ENCODE measurements at regions not wholly inside any gene's neighbourhood (a gene's known extent, or its start where the extent isn't known, plus 50 kb on each side); places are given as distances from the start of the nearest gene placed in this dataset.
"Not testable (repeated sequence)": the region's sequence is repeated elsewhere in the genome, so short reads cannot be mapped to it uniquely, and the experiment has no call there.

DNA sequence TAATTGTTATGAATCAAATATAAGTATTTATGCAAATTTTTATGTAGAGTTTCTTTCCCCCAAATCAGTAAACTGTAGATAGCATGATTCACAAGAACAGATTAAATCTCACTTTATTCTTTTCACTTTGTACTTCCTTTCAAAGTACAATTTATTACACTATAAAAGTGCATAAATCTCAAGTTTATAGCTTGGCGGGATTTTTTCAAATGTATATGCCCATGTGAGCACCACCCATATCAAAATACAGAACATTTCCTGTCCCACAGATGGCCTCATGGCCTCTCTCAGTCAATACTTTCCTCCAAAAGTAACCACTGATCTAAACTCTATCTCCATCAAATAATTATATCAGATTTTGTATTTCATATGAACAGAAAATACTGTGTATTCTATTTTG is 196.1 kb upstream of the THRB start:
- no peak overlapping the region for H3K4me3 ChIP-seq (ENCODE audit: low read depth, low read length)
- TF ChIP-seq, protein P1, sequence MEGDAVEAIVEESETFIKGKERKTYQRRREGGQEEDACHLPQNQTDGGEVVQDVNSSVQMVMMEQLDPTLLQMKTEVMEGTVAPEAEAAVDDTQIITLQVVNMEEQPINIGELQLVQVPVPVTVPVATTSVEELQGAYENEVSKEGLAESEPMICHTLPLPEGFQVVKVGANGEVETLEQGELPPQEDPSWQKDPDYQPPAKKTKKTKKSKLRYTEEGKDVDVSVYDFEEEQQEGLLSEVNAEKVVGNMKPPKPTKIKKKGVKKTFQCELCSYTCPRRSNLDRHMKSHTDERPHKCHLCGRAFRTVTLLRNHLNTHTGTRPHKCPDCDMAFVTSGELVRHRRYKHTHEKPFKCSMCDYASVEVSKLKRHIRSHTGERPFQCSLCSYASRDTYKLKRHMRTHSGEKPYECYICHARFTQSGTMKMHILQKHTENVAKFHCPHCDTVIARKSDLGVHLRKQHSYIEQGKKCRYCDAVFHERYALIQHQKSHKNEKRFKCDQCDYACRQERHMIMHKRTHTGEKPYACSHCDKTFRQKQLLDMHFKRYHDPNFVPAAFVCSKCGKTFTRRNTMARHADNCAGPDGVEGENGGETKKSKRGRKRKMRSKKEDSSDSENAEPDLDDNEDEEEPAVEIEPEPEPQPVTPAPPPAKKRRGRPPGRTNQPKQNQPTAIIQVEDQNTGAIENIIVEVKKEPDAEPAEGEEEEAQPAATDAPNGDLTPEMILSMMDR (IDR thresholded peaks at IDR 0.05; ENCODE audit: insufficient read depth, low read length, missing control alignments) = no peak
- CTCF ChIA-PET = interaction anchor here (0.9 kb wide), 1 partner anchor 9 kb away, joined by 5 read pairs; no protein-coding TSS in a partner anchor
- no peak for DNase-seq (ENCODE audit: low read depth, low spot score)
- POLR2A ChIA-PET = no interaction called here

DNA sequence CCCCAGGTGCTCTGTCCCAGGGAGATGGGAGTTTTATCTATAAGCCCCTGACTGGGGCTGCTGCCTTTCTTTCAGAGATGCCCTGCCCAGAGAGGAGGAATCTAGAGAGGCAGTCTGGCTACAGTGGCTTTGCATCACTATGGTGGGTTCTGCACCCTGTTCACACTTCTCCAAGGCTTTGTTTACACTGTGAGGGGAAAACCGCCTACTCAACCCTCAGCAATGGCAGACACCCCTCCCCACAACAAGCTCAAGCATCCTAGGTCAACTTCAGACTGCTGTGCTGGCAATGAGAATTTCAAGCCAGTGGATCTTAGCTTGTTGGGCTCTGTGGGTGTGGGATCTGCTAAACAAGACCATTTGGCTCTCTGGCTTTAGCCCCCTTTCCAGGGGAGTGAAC is 204.4 kb upstream of the THRB start:
- H3K4me3 ChIP-seq (ENCODE audit: low read depth, low read length); POLR2A ChIA-PET; DNase-seq (ENCODE audit: low read depth, low spot score); CTCF ChIA-PET: not testable (repeated sequence)

DNA sequence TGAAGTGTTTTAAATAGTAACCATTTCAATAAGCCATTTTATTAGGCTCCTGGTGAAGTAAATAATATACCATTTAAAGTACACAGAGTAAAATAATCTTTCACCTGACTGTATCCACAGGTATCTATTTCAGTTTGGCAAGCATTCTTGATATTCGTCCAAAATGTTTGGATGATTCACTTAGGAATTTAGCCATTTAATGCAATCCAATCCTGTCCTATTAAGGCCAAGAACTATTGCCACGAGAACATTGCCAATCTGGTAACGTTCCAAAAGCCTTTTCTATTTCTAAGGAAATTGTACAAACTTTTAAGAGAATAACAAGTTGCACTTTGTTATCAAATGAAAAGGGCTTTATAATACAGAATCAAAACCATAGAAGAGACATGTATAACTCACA is 209.8 kb upstream of the THRB start:
- POLR2A ChIA-PET = no interaction called here
- H3K4me3 ChIP-seq (ENCODE audit: low read depth, low read length) = no peak overlapping the region
- DNase-seq (ENCODE audit: low read depth, low spot score) = no peak
- CTCF ChIA-PET = no interaction called here
- TF ChIP-seq, protein P1 (IDR thresholded peaks at IDR 0.05; ENCODE audit: insufficient read depth, low read length, missing control alignments) = no peak

DNA sequence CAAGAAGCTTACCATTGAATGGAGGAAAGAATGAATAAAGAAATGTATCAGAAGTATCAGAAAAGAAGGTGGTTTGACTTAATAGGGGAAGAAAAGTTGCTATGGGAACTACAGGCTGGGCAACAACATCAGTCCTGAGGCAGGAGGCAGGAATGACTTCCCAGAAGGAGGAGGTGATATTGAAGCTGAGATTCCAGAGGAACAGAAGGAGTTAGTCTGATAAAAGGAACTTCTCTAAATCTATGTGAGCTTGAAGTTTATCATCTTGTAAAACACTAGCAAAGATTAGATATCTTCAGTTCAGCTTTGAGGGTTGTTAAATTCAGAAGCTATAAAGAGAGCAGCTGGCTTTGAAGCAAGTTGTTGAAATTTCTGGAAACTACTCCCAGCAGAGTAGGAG is 213.3 kb upstream of the THRB start:
- ChIA-PET CTCF (no interaction called here), POLR2A (no interaction called here)
- no peak for DNase-seq (ENCODE audit: low read depth, low spot score)
- TF ChIP-seq, protein P1 (IDR thresholded peaks at IDR 0.05; ENCODE audit: insufficient read depth, low read length, missing control alignments) = no peak
- no peak overlapping the region for H3K4me3 ChIP-seq (ENCODE audit: low read depth, low read length)

DNA sequence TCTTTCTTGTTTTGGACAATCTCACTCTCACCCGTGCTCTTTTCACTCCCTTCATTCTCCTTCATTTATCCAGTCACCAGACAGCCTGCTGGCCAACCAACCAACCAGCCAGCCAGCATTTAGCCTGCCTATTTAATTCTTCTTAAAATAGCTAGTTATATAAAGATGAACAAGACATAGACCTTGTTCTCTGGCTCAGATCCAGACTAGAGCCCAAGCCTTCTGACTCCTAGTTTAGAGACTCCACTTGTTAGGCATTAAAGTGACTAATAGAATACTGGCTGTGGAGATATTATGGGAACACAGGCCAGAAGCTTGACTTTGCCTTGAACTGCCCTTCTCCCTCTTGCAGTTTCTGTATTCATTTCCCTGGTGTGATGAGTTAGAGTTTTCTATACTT is 215.3 kb upstream of the THRB start:
- H3K4me3 ChIP-seq (ENCODE audit: low read depth, low read length) = no peak overlapping the region
- DNase-seq (ENCODE audit: low read depth, low spot score) = no peak
- TF ChIP-seq, protein P1 (IDR thresholded peaks at IDR 0.05; ENCODE audit: insufficient read depth, low read length, missing control alignments) = no peak
- ChIA-PET POLR2A (no interaction called here), CTCF (no interaction called here)

DNA sequence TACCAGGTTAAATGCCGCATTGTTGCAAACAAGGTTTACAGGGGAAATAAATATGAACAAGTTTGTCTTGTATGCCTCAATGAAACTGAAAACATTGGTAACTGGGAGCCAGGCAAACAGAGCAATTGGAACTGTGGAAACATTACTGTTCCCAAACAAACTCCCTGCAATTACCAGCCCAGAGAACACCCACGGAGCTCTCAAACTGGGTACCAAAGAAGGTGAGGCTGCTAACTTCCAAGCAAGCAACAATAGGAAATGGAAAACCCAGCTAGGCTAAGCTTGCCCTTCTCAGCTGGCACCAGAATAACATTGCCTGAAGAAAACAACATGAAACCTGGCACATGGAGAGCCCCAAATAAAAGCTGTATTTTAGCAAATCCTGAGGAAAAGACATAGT is 218.9 kb upstream of the THRB start:
- TF ChIP-seq, protein P1 (IDR thresholded peaks at IDR 0.05; ENCODE audit: insufficient read depth, low read length, missing control alignments) = no peak
- CTCF ChIA-PET = no interaction called here
- no peak overlapping the region for H3K4me3 ChIP-seq (ENCODE audit: low read depth, low read length)
- no peak for DNase-seq (ENCODE audit: low read depth, low spot score)
- POLR2A ChIA-PET = no interaction called here

DNA sequence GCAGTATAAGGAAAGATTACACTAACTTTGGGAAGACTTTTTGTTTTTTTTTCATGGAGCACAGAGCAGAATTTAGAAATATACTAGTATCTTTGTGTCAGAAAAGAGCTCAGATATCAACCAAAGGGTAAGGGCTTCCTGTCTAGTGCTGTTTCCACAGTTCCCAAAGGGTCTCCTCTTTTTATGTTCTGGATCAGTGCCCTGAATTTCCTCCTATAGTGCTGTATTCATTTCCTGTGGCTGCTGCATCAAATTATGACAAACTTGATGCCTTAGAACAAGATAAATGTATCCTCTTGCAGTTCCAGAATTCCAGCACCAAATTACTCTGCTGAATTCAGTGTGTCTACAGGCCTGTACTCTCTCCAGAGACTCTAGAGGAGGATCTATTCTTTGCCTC is 219.8 kb upstream of the THRB start:
- no peak for DNase-seq (ENCODE audit: low read depth, low spot score)
- ChIA-PET POLR2A (no interaction called here), CTCF (no interaction called here)
- TF ChIP-seq, protein P1 (IDR thresholded peaks at IDR 0.05; ENCODE audit: insufficient read depth, low read length, missing control alignments) = no peak
- H3K4me3 ChIP-seq (ENCODE audit: low read depth, low read length) = no peak overlapping the region

Data from AG04449 (cell line).